ENCODE measurements at regions not wholly inside any gene's neighbourhood (a gene's known extent, or its start where the extent isn't known, plus 50 kb on each side); places are given as distances from the start of the nearest gene placed in this dataset.
A peak's percentile ranks its signal among the peaks of the same experiment; 100 is the strongest.

DNA sequence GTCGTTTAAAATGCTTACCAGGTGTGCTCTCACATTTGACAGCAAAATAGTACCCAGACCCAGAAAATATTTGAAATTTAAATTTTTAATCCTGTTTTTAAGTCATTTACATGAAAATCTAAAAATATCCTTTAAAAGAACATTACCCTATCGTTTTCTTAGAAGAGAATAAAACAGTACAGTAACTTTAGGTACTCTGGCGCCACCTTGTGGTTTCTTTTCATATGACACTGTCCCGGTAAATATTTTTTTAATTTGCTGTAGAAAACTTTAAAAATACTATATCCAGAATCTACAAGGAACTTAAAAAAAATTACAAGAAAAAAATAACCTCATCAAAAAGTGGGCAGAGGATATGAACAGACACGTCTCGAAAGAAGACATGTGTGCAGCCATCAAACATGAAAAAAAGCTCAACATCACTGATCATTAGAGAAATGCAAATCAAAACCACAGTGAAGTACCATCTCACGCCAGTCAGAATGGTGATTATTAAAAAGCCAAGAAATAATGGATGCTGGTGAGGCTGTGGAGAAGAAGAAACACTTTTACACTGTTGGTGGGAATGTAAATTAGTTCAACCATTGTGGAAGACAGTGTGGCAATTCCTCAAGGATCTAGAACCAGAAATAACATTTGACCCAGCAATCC, 129.2 kb downstream of the RGS21 start:
- Mint-ChIP-seq H3K4me3 (ENCODE audit: unreplicated experiment) (no peak overlapping the region), H3K27ac (ENCODE audit: unreplicated experiment) (no peak overlapping the region)

DNA sequence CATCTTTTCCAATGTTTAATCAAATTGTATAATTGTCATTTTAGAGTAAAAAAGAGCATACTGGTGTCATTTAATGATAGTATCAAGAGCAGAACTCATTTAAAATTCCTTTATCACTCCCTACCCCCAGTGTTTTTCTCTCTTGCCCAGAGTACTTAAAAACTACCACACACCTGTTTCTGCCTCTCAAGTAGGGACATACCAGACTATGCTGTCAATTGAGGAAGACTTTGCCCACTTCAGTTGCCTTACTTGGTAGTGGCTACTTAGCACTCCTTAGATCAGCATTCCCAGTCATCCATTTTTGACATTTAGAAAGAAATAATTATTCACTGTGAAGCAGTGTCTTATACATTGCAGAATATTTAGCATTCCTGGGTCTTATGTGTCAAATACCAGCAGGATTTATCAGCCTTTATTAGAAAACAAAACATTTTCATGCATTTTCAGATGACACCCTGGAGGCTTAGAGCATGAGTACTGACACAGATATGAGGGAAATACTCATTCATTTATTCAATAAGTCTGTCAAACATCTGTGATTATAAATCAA, 127.5 kb upstream of the RGS1 start:
- DNase-seq: no peak
- TF ChIP-seq CTCF (IDR thresholded peaks at IDR 0.05; ENCODE audit: partially characterized antibody, unreplicated experiment): no peak
- no peaks in the 10 kb centered on the region for H3K9me3 Mint-ChIP-seq (ENCODE audit: unreplicated experiment)
- H3K27me3 Mint-ChIP-seq (ENCODE audit: unreplicated experiment): no peaks in the 10 kb centered on the region
- H3K36me3 Mint-ChIP-seq (ENCODE audit: unreplicated experiment): no peaks in the 10 kb centered on the region
- H3K27ac Mint-ChIP-seq (ENCODE audit: unreplicated experiment): no peak overlapping the region
- no peaks in the 10 kb centered on the region for H3K4me1 Mint-ChIP-seq (ENCODE audit: low read depth, unreplicated experiment)
- H3K4me3 Mint-ChIP-seq (ENCODE audit: unreplicated experiment): no peak overlapping the region

More for the DNA sequence above, 129.2 kb downstream of the RGS21 start:
- Mint-ChIP-seq H3K36me3 (ENCODE audit: unreplicated experiment) (no peaks in the 10 kb centered on the region), H3K4me1 (ENCODE audit: low read depth, unreplicated experiment) (no peaks in the 10 kb centered on the region), H3K9me3 (ENCODE audit: unreplicated experiment) (no peaks in the 10 kb centered on the region), H3K27me3 (ENCODE audit: unreplicated experiment) (no peaks in the 10 kb centered on the region)
- DNase-seq: peak; percentile 28
- peak; percentile 96 for TF ChIP-seq CTCF (IDR thresholded peaks at IDR 0.05; ENCODE audit: partially characterized antibody, unreplicated experiment)

GRCh38 chr1:192453360-192453992, 122.1 kb upstream of the RGS1 start:
- no peak for DNase-seq
- no peaks in the 10 kb centered on the region for H3K9me3 Mint-ChIP-seq (ENCODE audit: unreplicated experiment)
- TF ChIP-seq CTCF (IDR thresholded peaks at IDR 0.05; ENCODE audit: partially characterized antibody, unreplicated experiment): no peak
- H3K27ac Mint-ChIP-seq (ENCODE audit: unreplicated experiment): no peak overlapping the region
- peaks cover 3% of the 10 kb centered on the region for H3K4me1 Mint-ChIP-seq (ENCODE audit: low read depth, unreplicated experiment)
- no peak overlapping the region for H3K4me3 Mint-ChIP-seq (ENCODE audit: unreplicated experiment)
- no peaks in the 10 kb centered on the region for H3K36me3 Mint-ChIP-seq (ENCODE audit: unreplicated experiment)
- H3K27me3 Mint-ChIP-seq (ENCODE audit: unreplicated experiment): no peaks in the 10 kb centered on the region

DNA sequence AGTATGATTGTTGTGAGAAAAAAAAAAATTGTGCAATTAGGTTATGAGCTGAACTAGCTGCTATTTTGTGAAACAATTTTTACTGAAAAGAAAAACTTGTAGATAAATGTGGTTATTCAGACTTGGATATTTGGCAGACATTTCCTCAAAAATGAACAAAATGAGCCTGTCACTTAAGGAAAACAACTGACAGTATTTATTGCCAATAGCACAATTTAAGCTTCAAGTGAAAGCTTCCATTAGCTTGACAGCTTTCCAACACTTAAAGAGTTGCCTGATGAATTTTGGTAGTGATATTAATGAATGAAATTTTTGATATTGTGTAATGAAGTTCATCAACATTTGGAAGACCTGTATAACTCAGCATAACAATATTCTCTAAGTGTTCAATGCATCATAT, 116.1 kb upstream of the RGS1 start:
- no peak for TF ChIP-seq CTCF (IDR thresholded peaks at IDR 0.05; ENCODE audit: partially characterized antibody, unreplicated experiment)
- no peaks in the 10 kb centered on the region for H3K27me3 Mint-ChIP-seq (ENCODE audit: unreplicated experiment)
- H3K4me1 Mint-ChIP-seq (ENCODE audit: low read depth, unreplicated experiment): peaks cover 3% of the 10 kb centered on the region
- no peaks in the 10 kb centered on the region for H3K9me3 Mint-ChIP-seq (ENCODE audit: unreplicated experiment)
- DNase-seq: no peak
- H3K36me3 Mint-ChIP-seq (ENCODE audit: unreplicated experiment): no peaks in the 10 kb centered on the region
- no peak overlapping the region for H3K27ac Mint-ChIP-seq (ENCODE audit: unreplicated experiment)
- no peak overlapping the region for H3K4me3 Mint-ChIP-seq (ENCODE audit: unreplicated experiment)

DNA sequence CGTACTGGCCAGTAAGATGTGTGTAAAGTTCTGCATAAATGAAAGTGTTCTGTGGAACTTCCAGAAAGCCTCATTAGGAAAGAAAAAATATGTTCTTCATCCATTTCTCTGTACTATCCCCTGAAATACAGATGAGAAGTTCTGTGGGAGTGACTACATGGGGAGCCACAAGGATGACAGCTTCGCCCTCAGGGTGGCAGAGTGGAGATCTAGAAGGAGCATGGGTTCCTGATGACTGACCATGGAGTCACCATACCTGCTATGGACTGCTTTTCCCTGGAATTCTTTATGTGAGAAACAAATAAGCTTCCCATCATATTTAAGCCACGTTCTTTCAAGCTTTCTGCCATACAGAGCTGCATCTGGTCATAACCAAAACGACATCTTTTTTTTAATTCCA, 113.9 kb upstream of the RGS1 start:
- TF ChIP-seq CTCF (IDR thresholded peaks at IDR 0.05; ENCODE audit: partially characterized antibody, unreplicated experiment): no peak

More for the DNA sequence above, 113.9 kb upstream of the RGS1 start:
- Mint-ChIP-seq H3K36me3 (ENCODE audit: unreplicated experiment) (no peaks in the 10 kb centered on the region), H3K27ac (ENCODE audit: unreplicated experiment) (no peak overlapping the region), H3K27me3 (ENCODE audit: unreplicated experiment) (peaks cover 3% of the 10 kb centered on the region), H3K4me1 (ENCODE audit: low read depth, unreplicated experiment) (peaks cover 3% of the 10 kb centered on the region), H3K4me3 (ENCODE audit: unreplicated experiment) (no peak overlapping the region), H3K9me3 (ENCODE audit: unreplicated experiment) (peaks cover 2% of the 10 kb centered on the region)
- DNase-seq: no peak

Data from glutamatergic neuron (in vitro differentiated cells).